Right cardiac atrium (tissue), 5 donors: ENCODE measurements at regions not wholly inside any gene's neighbourhood (a gene's known extent, or its start where the extent isn't known, plus 50 kb on each side); places are given as distances from the start of the nearest gene placed in this dataset.
"Not testable (repeated sequence)": the region's sequence is repeated elsewhere in the genome, so short reads cannot be mapped to it uniquely, and the experiment has no call there.

Experiments used
- ATAC-seq, 2 donors: fragments of 200-7000 bp; cut with Tn5 transposase; one replicate each; pipeline versions ENCODE4 v1.8.0 to v1.9.1; 2020; ENCODE audit warnings: moderate library complexity in 2 of 2, mild to moderate bottlenecking in 1 of 2
- DNase-seq, 3 donors: peaks; one replicate each; pipeline ENCODE4 v3.0.0-alpha.2; 2020
- H3K27ac ChIP-seq: one replicate; pipeline ENCODE4 v1.5.1; 2013; ENCODE audit warnings: mild to moderate bottlenecking, low read length, control low read depth, moderate library complexity
- H3K27me3 ChIP-seq: one replicate; pipeline ENCODE4 v1.6.1; 2013; ENCODE audit not compliant: control insufficient read depth, insufficient read depth
- H3K4me1 ChIP-seq: one replicate; pipeline ENCODE4 v1.6.1; 2013; ENCODE audit warnings: low read length; ENCODE audit not compliant: control insufficient read depth, insufficient read depth
- H3K4me3 ChIP-seq: one replicate; pipeline ENCODE4 v1.5.1; 2013; ENCODE audit warnings: low read length, control low read depth
- H3K9me3 ChIP-seq: one replicate; pipeline ENCODE4 v1.6.1; 2013; ENCODE audit warnings: low read length; ENCODE audit not compliant: control insufficient read depth
- WGBS: extraction: QIAGEN DNeasy Blood & Tissue Kit; methylation state at CpG from one replicate; pipeline ENCODE4 v1.1.7; 2013; 5-methylcytosine and 5-hydroxymethylcytosine counted together
- intact Hi-C, 4 donors: fragments of 100-400 bp; cut with DNase I; formaldehyde crosslinking; loops; one replicate each; pipeline versions ENCODE4 v1.11.0 to v1.14.0; 2022 to 2023
- donor health status: healthy with polysubstance abuse.
- donor health status: DM: no; HTN: yes; CAD: no.
- donor health status: DM: no; HTN: no; CAD: no.
- donor health status: DM: no; HTN: yes; CAD: no; lungs with severe emphysema.
- donor health status: DM: yes; HTN: yes; CAD: no.

DNA sequence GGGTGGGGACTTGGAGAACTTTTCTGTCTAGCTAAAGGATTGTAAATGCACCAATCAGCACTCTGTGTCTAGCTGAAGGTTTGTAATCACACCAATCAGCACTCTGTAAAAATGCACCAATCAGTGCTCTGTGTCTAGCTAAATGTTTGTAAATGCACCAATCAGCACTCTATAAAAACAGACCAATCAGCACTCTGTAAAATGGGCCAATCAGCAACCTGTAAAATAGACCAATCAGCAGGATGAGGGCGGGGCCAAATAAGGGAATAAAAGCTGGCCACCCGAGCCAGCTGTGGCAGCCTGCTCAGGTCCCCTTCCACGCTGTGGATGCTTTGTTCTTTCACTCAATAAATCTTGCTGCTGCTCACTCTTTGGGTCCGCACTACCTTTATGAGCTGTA, 69.5 kb upstream of the SLC25A36 start:
- H3K27ac ChIP-seq, ATAC-seq, intact Hi-C loops, H3K27me3 ChIP-seq, H3K4me1 ChIP-seq, H3K9me3 ChIP-seq, H3K4me3 ChIP-seq, DNase-seq: not testable (repeated sequence)
- 65% methylated on average over 4 of the region's 4 CpGs for WGBS

DNA sequence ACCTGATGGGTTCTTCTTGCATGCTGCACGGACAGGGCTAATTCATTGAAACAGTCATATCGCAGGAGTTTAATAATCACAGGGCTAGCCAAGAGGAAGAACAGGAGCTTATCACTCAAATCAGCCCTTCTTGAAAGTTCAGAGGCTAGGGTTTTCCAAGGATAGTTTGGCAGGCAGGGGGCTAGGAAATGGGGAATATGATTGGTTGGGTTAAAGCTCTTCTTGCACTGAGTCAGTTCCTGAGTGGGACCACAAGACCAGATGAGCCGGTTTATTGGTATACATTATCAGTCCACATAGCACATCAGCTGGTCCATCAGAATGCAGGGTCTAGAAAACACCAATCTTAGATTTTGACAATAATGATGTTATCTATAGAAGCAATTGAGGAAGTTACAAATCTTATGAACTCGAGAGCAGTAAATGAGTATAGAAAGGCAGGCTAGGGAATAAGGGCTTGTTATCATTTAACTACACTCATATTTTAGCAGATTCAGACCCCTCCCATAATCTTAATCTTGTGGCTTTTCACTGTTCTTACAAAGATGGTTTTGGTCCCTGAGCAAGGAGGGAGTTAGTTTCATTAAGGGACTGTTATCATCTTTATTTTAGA, 58.1 kb upstream of the SLC25A36 start:
- Histone ChIP-seq H3K27ac (no peak overlapping the region), H3K27me3 (no peaks in the 10 kb centered on the region), H3K4me1 (no peaks in the 10 kb centered on the region), H3K9me3 (no peaks in the 10 kb centered on the region), H3K4me3 (no peak overlapping the region)
- intact Hi-C loops = no loop called here
- DNase-seq = no peak
- WGBS = 75% methylated on average over 4 of the region's 4 CpGs
- ATAC-seq = no peak

DNA sequence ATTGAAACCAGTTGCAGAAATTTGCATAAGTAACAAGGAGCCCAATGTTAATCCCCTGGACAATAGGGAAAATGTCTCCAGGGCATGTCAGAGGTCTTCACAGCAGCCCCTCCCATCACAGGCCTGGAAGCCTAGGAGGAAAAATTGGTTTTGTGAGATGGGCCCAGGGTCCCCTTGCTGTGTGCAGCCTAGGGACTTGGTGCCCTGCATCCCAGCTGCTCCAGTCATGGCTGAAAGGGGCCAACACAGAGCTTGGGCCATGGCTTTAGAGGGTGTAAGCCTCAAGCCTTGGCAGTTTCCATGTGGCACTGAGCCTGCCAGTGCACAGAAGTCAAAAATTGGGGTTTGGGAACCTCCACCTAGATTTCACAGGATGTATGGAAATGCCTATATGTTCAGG, 55.9 kb upstream of the SLC25A36 start:
- ATAC-seq, H3K4me3 ChIP-seq, DNase-seq, H3K4me1 ChIP-seq, H3K27me3 ChIP-seq, H3K9me3 ChIP-seq, H3K27ac ChIP-seq, intact Hi-C loops: not testable (repeated sequence)
